PC-9 (cell line): ENCODE measurements at regions not wholly inside any gene's neighbourhood (a gene's known extent, or its start where the extent isn't known, plus 50 kb on each side); places are given as distances from the start of the nearest gene placed in this dataset.

Experiments used
- CTCF ChIP-seq: fragments of 200-600 bp; sonication (generic); conservative IDR thresholded peaks from 2 replicates; pipeline ENCODE4 v1.6.1; 2017; ENCODE audit warnings: mixed run types, antibody characterized with exemption, mild to moderate bottlenecking, moderate library complexity
- EZH2 ChIP-seq: fragments of 200-600 bp; sonication (generic); IDR thresholded peaks from 2 replicates; pipeline ENCODE4 v1.8.0; 2017; ENCODE audit warnings: antibody characterized with exemption, low read depth

- TF ChIP-seq CTCF (no peak), EZH2 (no peak)
These were observed 173.4 kb downstream of the RTL9 start for GRCh38 chrX:110531873-110532580.
